ENCODE measurements at regions not wholly inside any gene's neighbourhood (a gene's known extent, or its start where the extent isn't known, plus 50 kb on each side); places are given as distances from the start of the nearest gene placed in this dataset.

DNA sequence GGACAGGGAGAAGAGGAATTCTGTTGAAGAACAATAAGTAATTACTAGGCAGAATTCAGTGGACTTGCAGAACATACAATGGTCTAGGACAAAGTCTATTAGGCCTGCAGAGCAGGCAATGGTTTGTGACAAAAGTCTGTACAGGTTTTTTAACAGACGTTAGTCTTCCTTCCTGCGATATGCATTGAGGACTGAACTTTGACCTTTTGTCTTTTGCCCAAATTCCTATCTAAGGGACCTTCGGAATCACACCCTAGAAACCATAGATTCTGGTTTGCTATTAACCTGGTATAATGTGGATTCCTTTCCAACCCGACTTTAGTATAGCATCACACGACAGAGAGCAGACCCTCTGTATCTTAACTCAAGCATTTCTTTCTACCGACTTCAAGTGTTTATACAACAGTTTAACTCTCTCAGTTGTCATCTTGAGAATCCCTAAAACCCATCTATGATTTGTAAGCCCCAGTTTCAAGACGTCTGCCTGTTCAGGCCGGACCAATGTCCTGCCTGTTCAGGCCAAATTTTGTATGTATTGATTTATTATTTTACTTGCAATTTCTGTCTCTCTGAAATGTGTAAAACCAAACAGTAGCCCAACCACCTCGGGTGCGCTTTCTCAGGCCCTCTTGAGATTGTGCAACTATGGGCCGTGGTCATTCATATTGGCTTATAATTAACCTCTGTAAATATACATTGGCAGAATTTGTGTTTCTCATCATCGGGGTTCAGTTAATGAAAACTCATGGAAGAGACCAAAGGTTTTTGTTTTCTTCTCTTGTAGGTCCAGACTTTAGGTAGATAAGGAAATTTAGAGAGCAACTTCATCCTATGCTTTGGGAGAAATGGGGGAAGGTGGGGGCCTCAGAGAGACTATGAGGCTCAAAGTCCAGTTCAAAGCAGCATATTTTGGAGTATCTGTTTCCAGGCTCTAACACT lies 76.9 kb upstream of the TNFSF18 start (continued):
- TF ChIP-seq, protein P1, sequence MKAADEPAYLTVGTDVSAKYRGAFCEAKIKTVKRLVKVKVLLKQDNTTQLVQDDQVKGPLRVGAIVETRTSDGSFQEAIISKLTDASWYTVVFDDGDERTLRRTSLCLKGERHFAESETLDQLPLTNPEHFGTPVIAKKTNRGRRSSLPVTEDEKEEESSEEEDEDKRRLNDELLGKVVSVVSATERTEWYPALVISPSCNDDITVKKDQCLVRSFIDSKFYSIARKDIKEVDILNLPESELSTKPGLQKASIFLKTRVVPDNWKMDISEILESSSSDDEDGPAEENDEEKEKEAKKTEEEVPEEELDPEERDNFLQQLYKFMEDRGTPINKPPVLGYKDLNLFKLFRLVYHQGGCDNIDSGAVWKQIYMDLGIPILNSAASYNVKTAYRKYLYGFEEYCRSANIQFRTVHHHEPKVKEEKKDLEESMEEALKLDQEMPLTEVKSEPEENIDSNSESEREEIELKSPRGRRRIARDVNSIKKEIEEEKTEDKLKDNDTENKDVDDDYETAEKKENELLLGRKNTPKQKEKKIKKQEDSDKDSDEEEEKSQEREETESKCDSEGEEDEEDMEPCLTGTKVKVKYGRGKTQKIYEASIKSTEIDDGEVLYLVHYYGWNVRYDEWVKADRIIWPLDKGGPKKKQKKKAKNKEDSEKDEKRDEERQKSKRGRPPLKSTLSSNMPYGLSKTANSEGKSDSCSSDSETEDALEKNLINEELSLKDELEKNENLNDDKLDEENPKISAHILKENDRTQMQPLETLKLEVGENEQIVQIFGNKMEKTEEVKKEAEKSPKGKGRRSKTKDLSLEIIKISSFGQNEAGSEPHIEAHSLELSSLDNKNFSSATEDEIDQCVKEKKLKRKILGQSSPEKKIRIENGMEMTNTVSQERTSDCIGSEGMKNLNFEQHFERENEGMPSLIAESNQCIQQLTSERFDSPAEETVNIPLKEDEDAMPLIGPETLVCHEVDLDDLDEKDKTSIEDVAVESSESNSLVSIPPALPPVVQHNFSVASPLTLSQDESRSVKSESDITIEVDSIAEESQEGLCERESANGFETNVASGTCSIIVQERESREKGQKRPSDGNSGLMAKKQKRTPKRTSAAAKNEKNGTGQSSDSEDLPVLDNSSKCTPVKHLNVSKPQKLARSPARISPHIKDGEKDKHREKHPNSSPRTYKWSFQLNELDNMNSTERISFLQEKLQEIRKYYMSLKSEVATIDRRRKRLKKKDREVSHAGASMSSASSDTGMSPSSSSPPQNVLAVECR (CRISPR knock-in tag; IDR thresholded peaks at IDR 0.05; ENCODE audit: borderline replicate concordance) = no peak
- no peak for TF ChIP-seq ZNF772 (CRISPR knock-in tag; IDR thresholded peaks at IDR 0.05)
- TF ChIP-seq, protein P2, sequence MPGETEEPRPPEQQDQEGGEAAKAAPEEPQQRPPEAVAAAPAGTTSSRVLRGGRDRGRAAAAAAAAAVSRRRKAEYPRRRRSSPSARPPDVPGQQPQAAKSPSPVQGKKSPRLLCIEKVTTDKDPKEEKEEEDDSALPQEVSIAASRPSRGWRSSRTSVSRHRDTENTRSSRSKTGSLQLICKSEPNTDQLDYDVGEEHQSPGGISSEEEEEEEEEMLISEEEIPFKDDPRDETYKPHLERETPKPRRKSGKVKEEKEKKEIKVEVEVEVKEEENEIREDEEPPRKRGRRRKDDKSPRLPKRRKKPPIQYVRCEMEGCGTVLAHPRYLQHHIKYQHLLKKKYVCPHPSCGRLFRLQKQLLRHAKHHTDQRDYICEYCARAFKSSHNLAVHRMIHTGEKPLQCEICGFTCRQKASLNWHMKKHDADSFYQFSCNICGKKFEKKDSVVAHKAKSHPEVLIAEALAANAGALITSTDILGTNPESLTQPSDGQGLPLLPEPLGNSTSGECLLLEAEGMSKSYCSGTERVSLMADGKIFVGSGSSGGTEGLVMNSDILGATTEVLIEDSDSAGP (CRISPR knock-in tag; IDR thresholded peaks at IDR 0.05; ENCODE audit: borderline replicate concordance) = no peak
- peak; percentile 22; the same call in 1 of the 2 replicates for TF ChIP-seq SAP130 (CRISPR knock-in tag; IDR thresholded peaks at IDR 0.05; ENCODE audit: low read depth)
- TF ChIP-seq, protein P3, sequence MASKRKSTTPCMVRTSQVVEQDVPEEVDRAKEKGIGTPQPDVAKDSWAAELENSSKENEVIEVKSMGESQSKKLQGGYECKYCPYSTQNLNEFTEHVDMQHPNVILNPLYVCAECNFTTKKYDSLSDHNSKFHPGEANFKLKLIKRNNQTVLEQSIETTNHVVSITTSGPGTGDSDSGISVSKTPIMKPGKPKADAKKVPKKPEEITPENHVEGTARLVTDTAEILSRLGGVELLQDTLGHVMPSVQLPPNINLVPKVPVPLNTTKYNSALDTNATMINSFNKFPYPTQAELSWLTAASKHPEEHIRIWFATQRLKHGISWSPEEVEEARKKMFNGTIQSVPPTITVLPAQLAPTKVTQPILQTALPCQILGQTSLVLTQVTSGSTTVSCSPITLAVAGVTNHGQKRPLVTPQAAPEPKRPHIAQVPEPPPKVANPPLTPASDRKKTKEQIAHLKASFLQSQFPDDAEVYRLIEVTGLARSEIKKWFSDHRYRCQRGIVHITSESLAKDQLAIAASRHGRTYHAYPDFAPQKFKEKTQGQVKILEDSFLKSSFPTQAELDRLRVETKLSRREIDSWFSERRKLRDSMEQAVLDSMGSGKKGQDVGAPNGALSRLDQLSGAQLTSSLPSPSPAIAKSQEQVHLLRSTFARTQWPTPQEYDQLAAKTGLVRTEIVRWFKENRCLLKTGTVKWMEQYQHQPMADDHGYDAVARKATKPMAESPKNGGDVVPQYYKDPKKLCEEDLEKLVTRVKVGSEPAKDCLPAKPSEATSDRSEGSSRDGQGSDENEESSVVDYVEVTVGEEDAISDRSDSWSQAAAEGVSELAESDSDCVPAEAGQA (IDR thresholded peaks at IDR 0.05; ENCODE audit: low read depth) = no peak
- TF ChIP-seq, protein P3 (CRISPR knock-in tag; IDR thresholded peaks at IDR 0.05; ENCODE audit: borderline replicate concordance) = no peak
- no peak for TF ChIP-seq BHLHE40 (IDR thresholded peaks at IDR 0.05; ENCODE audit: low read length)
- no peak for TF ChIP-seq MTA1 (CRISPR knock-in tag; IDR thresholded peaks at IDR 0.05; ENCODE audit: borderline replicate concordance)
- TF ChIP-seq, protein P4, sequence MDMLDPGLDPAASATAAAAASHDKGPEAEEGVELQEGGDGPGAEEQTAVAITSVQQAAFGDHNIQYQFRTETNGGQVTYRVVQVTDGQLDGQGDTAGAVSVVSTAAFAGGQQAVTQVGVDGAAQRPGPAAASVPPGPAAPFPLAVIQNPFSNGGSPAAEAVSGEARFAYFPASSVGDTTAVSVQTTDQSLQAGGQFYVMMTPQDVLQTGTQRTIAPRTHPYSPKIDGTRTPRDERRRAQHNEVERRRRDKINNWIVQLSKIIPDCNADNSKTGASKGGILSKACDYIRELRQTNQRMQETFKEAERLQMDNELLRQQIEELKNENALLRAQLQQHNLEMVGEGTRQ (IDR thresholded peaks at IDR 0.05; ENCODE audit: low read depth, low read length) = no peak
- TF ChIP-seq, protein P4 (CRISPR knock-in tag; IDR thresholded peaks at IDR 0.05; ENCODE audit: borderline replicate concordance) = no peak
- no peak for TF ChIP-seq SPEN (CRISPR knock-in tag; IDR thresholded peaks at IDR 0.05; ENCODE audit: low read depth)
- TF ChIP-seq, protein P5, sequence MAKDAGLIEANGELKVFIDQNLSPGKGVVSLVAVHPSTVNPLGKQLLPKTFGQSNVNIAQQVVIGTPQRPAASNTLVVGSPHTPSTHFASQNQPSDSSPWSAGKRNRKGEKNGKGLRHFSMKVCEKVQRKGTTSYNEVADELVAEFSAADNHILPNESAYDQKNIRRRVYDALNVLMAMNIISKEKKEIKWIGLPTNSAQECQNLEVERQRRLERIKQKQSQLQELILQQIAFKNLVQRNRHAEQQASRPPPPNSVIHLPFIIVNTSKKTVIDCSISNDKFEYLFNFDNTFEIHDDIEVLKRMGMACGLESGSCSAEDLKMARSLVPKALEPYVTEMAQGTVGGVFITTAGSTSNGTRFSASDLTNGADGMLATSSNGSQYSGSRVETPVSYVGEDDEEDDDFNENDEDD (CRISPR knock-in tag; IDR thresholded peaks at IDR 0.05; ENCODE audit: borderline replicate concordance) = no peak
